ENCODE measurements at regions not wholly inside any gene's neighbourhood (a gene's known extent, or its start where the extent isn't known, plus 50 kb on each side); places are given as distances from the start of the nearest gene placed in this dataset.

DNA sequence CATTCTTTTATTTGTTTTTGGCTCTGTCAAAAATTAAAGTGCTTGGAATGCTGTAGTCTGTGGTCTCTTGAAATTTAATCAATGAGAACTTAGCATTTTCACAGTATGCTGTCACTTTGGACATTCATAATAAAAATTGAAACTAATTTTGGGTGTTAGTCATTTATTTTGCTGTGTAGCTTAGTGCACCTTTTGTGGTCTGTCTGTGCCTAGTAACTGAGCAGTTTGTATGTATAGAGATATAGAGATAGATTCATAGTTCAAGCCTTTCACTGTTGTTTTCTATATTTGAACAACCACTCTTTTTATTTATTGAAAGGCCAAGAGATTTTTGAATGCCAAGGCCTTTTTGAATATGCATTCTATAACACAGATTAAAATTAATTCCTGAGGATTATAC, 86.4 kb upstream of the TIAM2 start:
- TF ChIP-seq, protein P1, sequence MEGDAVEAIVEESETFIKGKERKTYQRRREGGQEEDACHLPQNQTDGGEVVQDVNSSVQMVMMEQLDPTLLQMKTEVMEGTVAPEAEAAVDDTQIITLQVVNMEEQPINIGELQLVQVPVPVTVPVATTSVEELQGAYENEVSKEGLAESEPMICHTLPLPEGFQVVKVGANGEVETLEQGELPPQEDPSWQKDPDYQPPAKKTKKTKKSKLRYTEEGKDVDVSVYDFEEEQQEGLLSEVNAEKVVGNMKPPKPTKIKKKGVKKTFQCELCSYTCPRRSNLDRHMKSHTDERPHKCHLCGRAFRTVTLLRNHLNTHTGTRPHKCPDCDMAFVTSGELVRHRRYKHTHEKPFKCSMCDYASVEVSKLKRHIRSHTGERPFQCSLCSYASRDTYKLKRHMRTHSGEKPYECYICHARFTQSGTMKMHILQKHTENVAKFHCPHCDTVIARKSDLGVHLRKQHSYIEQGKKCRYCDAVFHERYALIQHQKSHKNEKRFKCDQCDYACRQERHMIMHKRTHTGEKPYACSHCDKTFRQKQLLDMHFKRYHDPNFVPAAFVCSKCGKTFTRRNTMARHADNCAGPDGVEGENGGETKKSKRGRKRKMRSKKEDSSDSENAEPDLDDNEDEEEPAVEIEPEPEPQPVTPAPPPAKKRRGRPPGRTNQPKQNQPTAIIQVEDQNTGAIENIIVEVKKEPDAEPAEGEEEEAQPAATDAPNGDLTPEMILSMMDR (IDR thresholded peaks at IDR 0.05; ENCODE audit: insufficient read depth, low read depth, low read length): no peak
- Histone ChIP-seq H3K36me3 (ENCODE audit: control insufficient read depth, insufficient read depth, low read length) (no peaks in the 10 kb centered on the region; the same call in 1 of the 2 replicates), H3K4me3 (ENCODE audit: low read depth, low read length) (no peak overlapping the region), H3K27me3 (ENCODE audit: control insufficient read depth, insufficient read depth, low read length) (no peaks in the 10 kb centered on the region)
- CTCF ChIA-PET: interaction anchor here (0.8 to 2.2 kb wide), 3 partner anchors 11 to 233 kb away, joined by 3 to 5 read pairs (median 3); no protein-coding TSS in a partner anchor
- DNase-seq (ENCODE audit: low read depth): no peak
- POLR2A ChIA-PET: no interaction called here

DNA sequence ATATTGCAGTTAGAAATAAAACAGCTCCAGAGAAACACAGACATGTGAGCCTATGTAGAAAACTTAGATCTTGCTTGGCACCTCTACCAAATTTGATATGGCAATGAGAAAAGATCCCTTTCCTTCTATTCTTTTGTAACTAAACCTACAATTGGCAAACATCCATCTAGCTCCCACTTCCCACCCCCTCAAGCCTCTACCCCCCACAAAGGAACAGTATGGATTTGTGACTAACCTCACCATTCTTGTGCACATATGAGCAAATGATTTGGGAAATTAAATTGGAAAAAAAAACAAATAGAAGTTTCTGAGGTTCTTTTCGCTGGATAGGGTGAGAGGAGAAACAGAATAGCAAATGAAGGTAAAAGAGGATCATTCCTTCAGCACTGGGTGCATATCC, 85.8 kb upstream of the TIAM2 start:
- H3K36me3 ChIP-seq (ENCODE audit: control insufficient read depth, insufficient read depth, low read length): no peaks in the 10 kb centered on the region; the same call in 1 of the 2 replicates
- ChIA-PET POLR2A (no interaction called here), CTCF (interaction anchor here (0.7 to 2.2 kb wide), 4 partner anchors 11 to 303 kb away, joined by 3 to 5 read pairs (median 3); no protein-coding TSS in a partner anchor)
- TF ChIP-seq, protein P1 (IDR thresholded peaks at IDR 0.05; ENCODE audit: insufficient read depth, low read depth, low read length): no peak
- no peaks in the 10 kb centered on the region for H3K27me3 ChIP-seq (ENCODE audit: control insufficient read depth, insufficient read depth, low read length)
- H3K4me3 ChIP-seq (ENCODE audit: low read depth, low read length): no peak overlapping the region
- DNase-seq (ENCODE audit: low read depth): no peak

DNA sequence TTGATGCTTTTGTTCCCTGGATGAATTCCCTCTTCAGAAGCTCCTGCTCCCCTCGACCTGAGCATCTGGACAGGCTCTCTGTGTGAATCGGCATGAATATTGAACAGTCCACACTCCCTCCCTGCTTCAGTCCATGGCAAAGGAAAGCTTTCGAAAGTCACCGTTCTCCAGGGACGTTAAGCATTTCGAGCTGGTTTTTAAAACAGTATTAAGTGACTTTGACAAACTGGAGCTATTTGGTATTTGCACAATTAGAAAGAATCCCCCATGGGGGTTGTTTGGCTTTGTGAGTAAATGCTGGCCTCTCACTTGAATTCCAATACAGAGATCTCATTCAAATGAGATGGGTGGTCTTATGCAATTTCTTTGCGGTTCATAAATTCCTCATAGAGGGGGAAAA, 85.3 kb upstream of the TIAM2 start:
- ChIA-PET CTCF (interaction anchor here (0.7 to 2.2 kb wide), 3 partner anchors 10 to 302 kb away, joined by 3 to 5 read pairs (median 3); no protein-coding TSS in a partner anchor), POLR2A (no interaction called here)
- H3K27me3 ChIP-seq (ENCODE audit: control insufficient read depth, insufficient read depth, low read length): no peaks in the 10 kb centered on the region
- DNase-seq (ENCODE audit: low read depth): no peak
- H3K36me3 ChIP-seq (ENCODE audit: control insufficient read depth, insufficient read depth, low read length): no peaks in the 10 kb centered on the region; the same call in 1 of the 2 replicates
- TF ChIP-seq, protein P1 (IDR thresholded peaks at IDR 0.05; ENCODE audit: insufficient read depth, low read depth, low read length): no peak
- H3K4me3 ChIP-seq (ENCODE audit: low read depth, low read length): no peak overlapping the region

DNA sequence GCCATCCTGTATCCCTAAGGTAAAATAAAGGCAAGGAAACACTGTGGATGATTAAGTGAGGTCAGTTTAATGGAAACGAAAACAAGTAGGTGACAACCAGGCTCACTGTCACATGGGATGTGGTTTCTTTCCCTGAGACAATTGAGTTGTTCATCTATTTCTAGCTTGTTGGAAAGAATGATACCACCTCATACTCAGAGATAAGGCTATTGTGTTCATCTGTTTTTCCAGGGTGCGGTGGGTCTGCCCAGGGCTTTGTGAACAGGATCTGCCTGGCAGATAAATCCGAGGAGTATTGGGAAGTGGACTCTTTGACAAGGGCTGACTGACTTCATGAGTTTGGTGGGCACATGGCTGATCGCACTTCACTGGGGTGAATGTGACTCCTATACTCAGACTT, 80.8 kb upstream of the TIAM2 start:
- DNase-seq (ENCODE audit: low read depth): no peak
- TF ChIP-seq, protein P1 (IDR thresholded peaks at IDR 0.05; ENCODE audit: insufficient read depth, low read depth, low read length): no peak
- no peak overlapping the region for H3K4me3 ChIP-seq (ENCODE audit: low read depth, low read length)
- H3K36me3 ChIP-seq (ENCODE audit: control insufficient read depth, insufficient read depth, low read length): no peaks in the 10 kb centered on the region; the same call in 1 of the 2 replicates
- no peaks in the 10 kb centered on the region for H3K27me3 ChIP-seq (ENCODE audit: control insufficient read depth, insufficient read depth, low read length)
- ChIA-PET POLR2A (interaction anchor here (0.6 kb wide), 1 partner anchor 41 kb away, joined by 3 read pairs; no protein-coding TSS in a partner anchor), CTCF (interaction anchor here (0.9 to 1.0 kb wide), 2 partner anchors 17 to 46 kb away, joined by 3 read pairs; no protein-coding TSS in a partner anchor)

DNA sequence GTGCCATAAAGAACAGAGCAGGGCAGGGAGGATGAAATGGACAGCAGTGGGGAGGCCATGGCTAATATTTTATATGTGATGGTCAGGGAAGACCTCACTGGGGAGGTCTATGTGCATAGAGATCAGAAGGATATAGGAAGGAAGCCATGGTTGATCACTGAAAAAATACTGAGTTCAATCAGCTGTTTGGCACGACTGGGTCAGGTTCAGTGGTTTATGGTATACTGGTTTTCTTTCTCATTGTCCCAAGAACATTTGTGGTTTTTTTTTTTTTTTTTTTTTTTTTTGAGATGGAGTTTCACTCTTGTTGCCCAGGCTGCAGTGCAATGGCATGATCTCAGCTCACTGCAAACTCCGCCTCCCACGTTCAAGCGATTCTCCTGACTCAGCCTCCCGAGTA, 78.3 kb upstream of the TIAM2 start:
- no peak overlapping the region for H3K4me3 ChIP-seq (ENCODE audit: low read depth, low read length)
- H3K36me3 ChIP-seq (ENCODE audit: control insufficient read depth, insufficient read depth, low read length): no peaks in the 10 kb centered on the region; the same call in 1 of the 2 replicates
- POLR2A ChIA-PET: no interaction called here
- TF ChIP-seq, protein P1 (IDR thresholded peaks at IDR 0.05; ENCODE audit: insufficient read depth, low read depth, low read length): no peak
- no peaks in the 10 kb centered on the region for H3K27me3 ChIP-seq (ENCODE audit: control insufficient read depth, insufficient read depth, low read length)
- DNase-seq (ENCODE audit: low read depth): no peak
- CTCF ChIA-PET: interaction anchor here (2.8 kb wide), 1 partner anchor 12 kb away, joined by 13 read pairs; no protein-coding TSS in a partner anchor

All from BJ (cell line).